ENCODE measurements at regions not wholly inside any gene's neighbourhood (a gene's known extent, or its start where the extent isn't known, plus 50 kb on each side); places are given as distances from the start of the nearest gene placed in this dataset.

- no peak for TF ChIP-seq CTCF (IDR thresholded peaks at IDR 0.05)
- TF ChIP-seq POLR2A (IDR thresholded peaks at IDR 0.05): no peak
Measured at GRCh38 chr6:135608031-135608430, 110.5 kb upstream of the AHI1 start.

Data from thyroid gland (tissue), 4 donors.